ENCODE measurements at regions not wholly inside any gene's neighbourhood (a gene's known extent, or its start where the extent isn't known, plus 50 kb on each side); places are given as distances from the start of the nearest gene placed in this dataset.

DNA sequence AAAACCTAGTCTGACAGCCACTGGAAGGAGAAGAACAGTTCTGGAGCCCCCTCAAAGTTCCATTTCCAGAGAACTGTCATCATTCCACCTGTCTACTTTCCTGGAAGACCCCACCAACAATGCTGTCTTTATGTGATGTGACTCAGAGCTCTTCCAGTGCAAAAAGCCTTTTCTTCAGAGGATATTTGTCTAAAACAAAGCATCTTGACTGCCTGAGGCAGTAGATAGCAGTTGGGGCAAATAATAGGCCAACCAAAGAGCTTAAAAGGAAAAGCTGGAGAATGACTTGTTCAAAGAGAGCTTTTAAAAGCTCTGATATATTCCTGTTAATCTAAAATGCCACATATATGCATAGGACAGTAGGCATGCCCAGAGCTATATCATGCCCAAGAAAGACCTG lies 62.6 kb downstream of the MIS18A start:
- no peak for DNase-seq

DNA sequence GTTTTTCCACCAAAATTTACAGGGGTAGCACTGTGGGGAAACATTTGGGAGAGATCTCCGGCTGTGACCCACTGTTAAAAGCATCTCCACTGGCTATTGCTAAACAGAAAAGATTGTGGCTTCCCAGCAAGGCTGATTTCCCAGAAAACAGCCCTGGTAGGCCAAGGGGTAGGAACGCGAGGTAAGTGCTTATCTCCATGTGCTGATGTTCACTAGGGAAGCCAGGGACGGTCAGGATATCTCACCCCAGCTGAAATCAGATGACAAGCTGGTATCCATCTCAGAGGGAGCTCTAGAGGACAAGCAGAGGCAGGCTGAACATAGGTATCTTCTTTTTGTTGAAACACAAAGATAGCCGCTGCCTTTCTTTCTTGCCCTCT lies 63.6 kb downstream of the MIS18A start:
- DNase-seq: no peak

DNA sequence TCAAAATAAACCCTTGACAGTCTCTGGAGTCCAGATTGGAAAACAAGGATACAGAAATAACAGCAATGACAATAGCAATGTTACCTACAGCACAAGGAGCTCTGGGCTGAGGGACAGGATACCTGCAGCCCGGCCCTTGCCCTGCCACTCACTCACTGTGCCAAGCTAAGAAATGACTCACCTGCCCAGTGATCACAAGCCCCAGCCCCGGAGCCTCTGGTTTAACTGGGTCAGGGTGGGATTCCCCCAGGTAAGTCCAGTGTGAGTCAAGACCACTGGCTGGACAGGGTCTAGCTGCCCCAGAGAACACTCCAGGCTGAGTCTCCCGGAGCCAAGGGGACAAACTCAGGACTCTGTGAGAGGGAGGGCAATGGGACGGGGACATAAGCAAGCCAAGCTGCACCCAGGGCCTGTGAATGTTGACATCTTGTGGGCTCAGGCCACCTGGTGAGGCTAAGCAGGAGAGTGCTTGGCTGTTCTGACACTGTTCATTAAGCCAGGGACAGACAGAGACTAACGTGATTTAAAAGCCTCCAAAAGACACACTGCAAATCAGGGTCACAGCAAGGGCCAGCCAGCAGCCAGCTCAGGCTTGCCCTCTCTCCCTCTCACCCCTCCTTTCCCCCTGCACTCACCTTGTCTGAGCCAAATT lies 64.1 kb downstream of the MIS18A start:
- no peak for DNase-seq

DNA sequence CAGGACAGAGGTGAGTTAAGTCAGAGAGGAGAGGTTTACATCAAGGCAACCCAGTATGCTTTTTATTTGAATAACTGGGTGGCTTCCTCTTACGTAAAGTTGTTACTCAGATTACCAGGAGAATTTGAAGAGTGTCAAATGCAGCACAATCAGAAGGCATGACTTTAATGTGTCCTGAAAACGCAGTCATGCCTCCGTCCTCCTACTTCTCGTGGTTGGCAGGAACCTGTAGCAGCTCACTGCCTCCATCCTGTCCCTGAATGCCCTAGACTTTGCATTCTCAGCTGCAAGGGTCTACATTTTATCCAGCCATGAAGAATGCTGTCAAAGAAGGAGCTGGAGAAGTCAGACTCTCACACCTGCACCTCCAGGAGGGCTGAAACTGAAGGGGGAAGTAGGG lies 66.7 kb downstream of the MIS18A start:
- no peak for DNase-seq

DNA sequence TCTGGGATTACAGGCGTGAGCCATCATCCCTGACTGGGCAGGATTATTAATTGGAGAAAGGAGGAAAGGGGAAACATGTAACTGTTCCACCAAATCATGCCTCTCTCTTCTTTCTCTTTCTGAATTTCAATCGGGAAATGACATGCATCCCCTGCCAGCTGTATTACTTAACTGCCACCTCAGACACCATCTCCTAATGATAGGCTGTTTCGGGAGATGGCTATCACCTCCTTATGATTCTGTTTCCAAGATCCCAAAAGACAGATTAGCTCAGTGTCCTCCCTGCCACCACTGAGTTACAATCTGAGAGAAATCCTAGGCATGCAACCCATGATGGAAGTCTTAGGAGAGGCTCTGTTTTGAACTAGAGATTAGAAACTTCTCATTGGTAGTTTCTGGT lies 67.5 kb downstream of the MIS18A start:
- DNase-seq: no peak

DNA sequence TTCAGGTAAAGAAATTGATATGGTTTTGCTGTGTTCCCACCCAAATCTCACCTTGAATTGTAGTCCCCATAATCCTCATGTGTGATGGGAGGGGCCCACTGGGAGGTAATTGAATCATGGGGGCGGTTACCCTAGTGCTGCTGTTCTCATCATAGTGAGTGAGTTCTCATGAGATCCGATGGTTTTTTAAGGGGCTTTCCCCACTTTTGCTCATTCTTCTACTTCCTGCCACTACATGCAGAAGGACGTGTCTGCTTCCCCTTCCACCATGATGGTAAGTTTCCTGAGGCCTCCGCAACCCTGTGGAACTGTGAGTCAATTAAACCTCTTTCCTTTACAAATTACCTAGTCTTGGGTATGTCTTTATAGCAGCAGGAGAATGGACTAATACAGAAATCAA lies 69.3 kb downstream of the MIS18A start:
- DNase-seq: no peak

DNA sequence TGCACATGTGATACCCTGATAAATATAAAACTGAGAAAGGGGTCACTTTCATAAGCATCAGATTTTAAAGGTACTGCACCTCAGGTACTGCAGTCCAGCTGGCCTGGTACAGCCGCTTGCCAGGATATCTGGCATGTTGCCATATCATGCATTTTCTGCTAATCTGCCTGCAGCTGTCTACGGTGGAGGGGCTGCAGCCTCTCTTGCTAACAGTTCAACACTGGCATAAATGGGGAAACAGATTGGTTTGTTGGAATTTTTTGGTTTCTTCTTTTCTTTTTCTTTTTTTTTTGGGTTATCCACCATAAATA lies 71.5 kb downstream of the MIS18A start:
- peak; percentile 76 for DNase-seq

DNA sequence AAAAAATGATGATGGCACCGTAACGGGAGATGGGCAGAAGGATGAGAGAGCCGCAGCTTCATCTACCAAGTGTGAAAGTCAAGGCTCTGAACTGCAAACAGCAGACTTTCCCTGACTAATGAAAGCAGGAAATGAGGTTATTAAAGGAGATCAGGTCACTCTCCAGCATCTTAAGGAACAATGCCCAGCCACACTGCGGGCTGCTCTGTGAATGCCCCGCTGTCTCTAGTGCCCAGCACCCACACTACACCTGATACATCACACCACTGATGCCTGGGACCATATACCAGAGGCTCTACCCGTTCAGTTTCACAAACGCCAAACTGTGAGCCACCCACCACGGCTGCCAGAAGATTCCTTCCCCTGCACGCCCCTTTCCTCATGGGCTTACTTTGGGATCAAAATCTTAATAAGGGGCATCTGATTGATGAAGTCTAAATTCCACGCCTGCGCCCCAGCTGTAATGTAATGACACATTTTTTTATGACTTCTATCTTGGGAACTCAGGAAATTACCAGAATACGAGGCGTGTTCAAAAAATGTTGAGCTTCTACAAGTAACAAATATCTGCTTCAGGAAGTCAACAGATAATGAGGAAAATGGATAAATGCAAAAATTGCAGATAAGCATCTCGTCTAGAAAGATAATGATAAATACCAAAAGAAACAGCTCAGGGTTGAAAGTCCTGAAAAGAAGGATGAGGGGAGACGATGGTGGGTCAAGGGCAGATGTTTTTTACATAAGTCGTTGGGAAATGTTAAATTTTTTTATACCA lies 72.0 kb downstream of the MIS18A start:
- DNase-seq: no peak

DNA sequence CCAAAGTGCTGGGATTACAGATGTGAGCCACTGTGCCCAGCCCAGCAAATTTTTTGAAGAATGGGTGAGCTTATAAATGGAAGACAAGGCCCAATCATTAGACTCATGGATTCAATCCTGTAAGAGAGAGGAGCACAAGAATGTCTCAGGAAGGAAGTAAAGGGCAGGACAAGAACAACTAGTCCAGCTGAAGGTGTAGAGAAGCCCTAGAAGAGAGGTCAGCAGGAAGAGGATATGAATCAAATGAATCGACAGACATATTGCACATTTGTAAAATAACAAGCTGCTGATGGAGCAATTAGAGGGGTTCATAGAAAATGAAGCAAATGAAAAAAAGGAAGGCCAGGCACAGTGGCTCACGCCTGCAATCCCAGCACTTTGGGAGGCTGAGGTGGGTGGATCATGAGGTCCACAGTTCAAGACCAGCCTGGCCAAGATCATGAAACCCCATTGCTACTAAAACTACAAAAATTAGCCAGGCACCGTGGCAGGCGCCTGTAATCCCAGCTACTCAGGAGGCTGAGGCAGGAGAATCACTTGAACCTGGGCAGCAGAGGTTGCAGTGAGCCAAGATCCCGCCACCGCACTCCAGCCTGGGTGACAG lies 74.9 kb downstream of the MIS18A start:
- DNase-seq: no peak

DNA sequence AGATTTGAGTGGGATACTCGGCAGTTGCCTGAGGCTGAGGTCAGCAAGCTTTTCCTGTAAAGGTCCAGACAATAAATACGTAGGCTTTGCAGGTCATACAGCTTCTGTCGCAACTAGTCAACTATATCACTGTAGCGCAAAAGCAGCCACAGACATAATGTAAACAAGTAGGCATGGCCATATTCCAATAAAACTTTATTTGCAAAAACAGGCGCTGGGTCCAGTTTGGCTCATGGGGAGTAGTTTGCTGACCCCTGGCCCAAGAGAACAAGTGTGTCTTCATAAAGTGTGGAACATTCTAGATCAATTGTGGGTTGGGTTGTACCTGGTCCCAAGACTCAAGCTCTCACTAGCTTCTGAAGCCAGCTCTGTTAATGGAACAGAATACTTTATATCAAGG lies 78.8 kb downstream of the MIS18A start:
- DNase-seq: no peak

DNA sequence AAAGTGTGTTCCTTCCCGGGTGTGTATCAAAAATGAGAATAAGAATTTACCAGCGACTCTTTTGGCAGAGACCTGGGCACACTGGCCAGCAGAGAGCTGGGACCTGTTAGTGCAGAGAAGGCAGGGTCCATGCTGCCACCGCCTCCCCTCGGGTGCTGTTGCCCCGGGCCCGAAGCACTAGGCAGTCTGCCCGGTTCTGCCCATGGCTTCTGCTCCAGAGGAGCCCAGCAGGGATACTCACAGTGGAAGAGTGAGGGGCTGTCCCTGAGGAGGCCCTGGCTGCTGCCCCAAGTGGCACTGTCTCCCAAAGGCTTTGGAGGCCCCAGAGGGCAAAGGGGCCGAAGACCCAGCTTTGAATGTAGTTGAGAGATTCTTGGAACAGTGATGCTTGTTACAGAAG lies 80.5 kb downstream of the MIS18A start:
- no peak for DNase-seq

DNA sequence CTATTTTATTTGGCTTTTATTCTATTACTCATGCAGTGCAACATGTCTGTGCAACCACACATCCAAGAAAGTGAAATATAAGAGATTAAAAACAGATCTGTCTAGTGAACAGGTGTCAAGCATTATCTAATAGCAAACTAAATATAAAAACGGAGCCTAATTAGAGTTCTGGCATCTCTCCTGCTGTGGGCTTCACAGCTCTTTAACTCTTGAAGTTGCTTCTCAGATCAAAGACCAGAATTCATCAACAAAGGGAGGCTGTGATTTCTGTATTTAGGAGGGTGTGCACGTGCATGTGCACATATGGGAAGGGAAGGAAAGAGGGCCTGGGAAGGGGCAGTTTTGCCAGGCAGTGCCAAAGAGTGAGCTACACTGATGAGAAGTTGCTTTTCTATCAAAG lies 81.0 kb downstream of the MIS18A start:
- DNase-seq: no peak

DNA sequence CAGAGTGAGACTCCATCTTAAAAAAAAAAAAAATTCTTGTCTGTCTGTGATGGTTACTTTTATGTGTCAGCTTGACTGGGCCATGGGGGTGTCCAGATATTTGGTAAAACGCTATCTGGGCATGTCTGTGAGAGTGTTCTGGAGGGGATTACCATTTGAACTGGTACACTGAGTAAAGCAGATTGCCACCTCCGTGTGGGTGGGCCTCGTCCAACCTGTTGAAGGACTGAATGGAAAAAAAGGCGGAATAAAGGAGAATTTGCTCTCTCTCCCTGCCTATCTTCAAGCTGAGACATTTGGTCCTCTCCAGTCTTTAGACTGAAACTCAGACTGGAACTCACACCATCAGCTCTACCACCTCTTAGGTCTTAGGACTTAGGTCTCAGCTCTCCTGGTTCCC lies 82.8 kb downstream of the MIS18A start:
- no peak for DNase-seq

DNA sequence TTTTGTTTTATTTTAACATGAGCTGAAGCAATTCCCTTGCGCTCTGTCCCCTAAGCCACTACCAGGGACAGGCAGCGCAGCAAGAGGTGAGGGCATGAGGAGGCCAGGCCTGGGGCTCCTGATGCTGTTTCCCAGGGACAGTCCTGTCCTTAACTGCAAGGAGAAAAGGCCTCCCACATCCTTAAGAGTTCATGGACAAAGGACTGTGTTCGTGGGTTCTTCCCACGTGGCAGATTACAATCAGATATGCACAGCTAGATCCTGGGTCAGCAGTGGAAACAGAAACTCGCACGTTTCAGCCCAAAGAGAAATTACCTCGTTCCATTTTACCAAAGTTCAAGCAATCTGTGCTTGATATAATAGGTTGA lies 85.8 kb downstream of the MIS18A start:
- DNase-seq: no peak

DNA sequence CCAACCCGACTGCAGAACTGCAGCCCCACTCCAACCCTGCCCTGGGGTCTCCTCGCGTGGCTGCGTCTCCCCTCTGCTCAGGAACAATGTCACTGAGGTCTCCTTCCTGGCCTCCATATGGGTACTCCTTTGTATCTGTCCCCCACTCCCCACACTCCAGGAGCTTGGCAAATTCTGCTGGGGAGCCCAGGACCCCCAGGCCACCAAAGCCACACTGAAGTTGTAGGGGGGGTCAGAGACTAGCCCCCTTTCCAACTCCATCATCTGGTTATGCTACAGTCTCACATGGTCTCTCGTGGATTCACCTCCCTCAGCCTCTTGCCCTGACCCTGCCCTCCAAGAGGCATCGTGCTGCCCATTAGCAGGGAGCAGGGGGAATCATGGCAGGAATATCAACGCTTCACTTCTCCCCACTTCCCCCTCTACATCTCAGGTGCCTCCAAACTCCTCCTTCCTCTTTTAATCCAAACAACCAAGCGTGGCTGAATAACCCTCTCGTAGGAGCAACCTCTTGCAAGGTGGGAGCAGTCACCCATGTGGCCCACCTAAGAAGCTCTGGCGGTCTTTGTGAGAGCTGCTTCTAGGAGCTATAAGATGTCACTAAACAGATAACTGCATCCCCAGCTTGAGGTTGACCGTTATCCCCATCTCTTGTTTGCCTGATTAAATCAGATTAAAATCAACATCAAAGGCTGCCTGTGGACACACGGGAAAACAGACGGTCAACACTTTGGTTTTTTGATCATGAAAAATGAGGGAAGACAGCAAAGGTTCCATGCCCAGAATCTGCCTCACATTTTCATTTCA lies 86.4 kb downstream of the MIS18A start:
- DNase-seq: no peak

DNA sequence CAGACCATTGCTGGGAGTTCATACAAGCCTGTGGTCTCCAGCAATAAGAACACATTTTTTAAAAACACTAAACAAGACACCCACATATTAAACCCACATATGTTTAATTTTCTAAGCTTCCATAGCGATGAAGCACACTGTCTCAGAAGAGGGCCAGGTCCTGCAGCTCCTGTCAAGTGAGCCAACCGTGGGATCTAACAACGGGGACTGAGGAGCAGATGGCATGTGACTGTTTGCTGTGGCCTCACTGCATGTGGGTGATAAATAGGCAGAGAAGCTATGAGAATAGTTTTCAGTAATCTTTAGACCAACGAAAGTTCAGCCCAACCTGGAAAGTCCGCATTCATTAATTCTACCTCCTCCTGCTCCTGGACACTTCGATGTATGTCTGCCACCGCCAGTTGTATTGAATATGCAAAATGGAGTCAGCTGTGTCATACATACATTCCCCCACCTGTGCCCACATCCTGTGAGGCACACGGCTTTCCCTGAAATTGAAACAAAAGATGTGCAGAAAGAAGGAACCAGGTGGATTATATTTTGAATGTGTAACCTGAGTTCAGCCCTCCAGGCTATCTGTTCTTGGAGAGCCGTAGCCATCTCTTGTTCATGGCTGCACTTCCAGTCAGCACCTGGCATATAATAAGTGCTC lies 88.2 kb downstream of the MIS18A start:
- peak; percentile 85 for DNase-seq

DNA sequence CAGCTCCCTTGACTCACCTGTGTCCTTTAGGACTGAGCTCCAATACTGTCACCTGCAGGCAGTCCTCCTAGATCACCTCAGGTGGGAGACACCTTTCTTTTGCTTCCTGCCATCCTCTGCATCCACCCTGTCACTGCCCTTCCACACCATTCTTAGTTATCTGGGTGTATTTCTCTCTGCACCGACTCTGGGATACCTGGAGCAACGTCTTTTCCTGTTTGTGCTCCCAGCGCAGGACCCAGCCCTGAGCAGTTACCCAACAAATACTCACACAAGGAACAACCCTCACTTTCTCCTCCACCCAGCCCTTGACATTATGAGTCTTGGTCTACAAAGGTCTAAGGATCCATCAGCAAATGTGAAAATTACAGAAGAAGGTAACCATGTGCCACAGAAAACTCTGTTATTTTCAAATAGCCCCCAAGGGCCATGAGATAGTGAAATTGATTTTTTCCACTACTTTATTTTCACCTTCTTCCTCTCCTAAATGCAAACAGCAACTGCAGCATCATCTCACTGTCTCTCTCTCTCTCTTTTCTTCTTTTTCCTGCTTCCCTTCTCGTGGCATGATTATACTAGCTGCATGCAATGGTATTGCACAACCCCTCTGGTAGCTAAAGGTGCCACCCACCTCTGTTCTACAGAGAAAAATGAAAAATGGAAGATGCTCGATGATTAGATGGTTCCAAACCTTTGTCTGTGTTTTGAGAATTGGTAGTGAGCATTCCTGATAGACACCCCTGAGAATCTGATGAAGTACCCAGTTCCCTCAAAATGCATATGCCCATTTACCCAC lies 89.0 kb downstream of the MIS18A start:
- DNase-seq: no peak

DNA sequence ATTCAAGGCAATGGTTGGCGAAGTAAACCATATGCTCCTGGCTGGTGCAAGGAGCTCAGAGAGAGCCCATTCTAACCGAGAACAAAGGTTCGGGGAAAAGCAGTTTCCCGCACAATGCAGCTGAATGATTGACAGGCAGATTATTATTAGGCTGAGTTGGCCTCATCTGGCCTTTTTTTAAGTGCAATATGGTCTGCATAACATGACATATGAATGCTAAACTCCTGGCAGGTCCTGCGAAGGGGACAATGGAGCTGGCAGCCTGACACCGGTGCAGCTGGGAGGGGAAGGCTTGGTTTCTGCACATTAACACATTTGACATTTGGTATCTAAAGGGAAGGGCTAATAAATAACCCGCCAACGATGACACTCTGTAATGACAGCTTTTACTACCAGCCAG lies 92.0 kb downstream of the MIS18A start:
- DNase-seq: no peak

DNA sequence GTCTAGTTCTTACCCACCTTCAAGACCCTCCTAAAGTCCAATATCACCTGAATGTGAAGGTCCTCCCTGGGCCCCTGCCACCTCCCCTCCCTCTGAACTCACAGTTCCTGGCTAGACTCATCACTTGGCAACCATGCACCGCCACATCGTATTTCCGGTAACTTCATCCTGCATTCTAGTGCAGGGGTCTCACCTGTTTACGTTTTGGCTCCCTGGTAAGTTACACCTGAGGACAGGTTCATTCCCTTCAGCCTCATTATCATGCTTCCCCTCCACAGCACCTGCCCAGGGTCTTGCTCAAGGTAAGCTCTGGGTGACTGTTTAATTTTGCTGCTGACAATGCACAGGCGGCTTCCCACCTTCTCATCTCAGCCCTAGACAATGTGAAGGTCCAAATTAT lies 93.1 kb downstream of the MIS18A start:
- no peak for DNase-seq

DNA sequence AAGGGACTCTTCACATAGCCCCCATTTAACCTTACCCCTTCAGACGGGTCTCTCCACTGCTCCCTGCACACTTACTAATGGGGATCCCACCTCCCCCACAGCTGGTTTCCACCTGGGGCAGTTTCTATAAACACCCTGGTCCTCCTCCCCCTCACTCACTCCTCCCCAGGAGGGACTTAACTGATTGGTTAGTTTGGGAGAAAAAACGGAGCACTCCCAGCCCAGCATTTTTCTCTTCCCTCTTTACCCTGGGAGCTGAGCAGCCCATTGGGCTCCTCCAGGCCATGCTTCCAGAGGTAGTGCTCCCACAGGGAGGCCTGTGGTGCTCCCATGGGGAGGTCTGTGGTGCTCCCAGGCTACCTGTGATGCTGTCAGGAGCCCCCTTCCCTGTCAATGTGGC lies 93.7 kb downstream of the MIS18A start:
- no peak for DNase-seq

DNA sequence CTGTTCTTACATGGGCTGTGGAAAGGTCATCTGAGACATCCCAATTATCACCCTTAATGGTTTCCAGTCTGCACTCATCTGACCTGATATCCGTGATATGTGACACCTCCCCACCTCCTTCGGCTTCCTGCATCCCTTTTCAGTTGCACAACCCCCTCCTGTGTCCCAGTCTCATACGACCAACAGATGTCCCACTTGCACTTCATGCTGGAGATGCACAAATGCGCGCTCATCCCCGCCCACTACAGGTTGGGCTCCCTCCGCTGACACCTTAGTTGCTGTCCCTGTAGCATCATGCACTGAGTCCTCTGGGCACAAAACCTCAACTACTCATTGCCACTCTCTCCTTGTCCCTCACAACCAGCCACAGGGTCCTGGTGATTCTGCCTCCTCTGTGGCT lies 94.4 kb downstream of the MIS18A start:
- peak; percentile 53 for DNase-seq

DNA sequence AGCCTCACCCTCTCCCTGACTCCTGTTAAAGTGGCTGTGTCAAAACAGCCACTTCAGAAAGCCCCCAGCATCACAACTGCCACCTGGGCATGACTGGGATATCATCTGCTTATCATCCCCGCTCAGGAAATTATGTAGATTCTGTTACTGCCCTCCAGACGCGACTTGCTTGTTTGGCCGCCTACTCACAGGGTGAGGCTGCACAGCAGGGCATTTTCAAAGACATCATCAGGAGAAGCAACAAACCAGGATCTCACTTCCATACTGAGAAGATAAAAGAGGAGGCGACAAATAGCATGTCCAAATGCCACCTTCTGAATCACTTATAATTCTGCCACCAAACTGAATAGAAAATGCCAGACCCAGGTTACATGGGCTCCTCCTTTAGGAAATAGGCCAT lies 94.8 kb downstream of the MIS18A start:
- no peak for DNase-seq

DNA sequence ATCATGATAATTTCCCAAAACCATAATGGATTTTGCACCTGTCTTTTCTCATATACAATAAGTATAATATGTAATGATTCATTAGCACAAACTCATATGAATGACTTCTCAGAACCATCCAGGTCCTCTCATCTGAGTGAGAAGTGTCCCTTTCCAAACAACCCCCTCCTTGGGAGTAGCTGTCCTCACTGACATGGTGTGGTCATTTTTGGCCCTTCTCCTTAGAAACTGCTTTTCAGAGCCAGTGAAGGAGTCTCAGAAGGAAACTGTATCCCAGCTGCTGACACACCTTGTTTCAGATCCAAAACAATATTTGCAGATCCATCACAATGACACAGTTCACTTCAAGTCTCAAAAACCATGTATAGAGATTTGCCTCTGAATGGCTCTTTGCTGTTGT lies 95.5 kb downstream of the MIS18A start:
- no peak for DNase-seq

All from NCI-H345 (cell line).